ENCODE measurements at regions not wholly inside any gene's neighbourhood (a gene's known extent, or its start where the extent isn't known, plus 50 kb on each side); places are given as distances from the start of the nearest gene placed in this dataset.
"Not testable (repeated sequence)": the region's sequence is repeated elsewhere in the genome, so short reads cannot be mapped to it uniquely, and the experiment has no call there.

- DNase-seq, result no peak
These were observed 333.4 kb downstream of the BCKDHB start for GRCh38 chr6:80439721-80440470.

DNA sequence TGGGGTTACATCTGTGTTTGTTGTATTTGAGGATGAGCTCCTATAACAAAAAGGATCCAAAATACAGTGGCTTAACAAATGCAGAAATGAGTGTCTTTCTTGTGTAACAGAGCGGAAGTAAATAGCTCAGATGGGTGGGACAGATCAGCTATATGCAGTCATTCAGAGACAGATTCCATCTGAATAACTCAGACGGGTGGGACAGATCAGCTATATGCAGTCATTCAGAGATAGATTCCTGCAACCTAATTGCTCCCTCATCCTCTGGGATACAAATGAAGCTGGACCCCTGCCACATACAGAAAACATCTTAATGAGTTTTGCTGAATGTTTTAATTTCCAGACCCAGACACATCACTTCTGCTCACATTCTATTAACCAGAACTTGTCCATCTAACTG, 332.3 kb downstream of the BCKDHB start:
- DNase-seq, result no peak

DNA sequence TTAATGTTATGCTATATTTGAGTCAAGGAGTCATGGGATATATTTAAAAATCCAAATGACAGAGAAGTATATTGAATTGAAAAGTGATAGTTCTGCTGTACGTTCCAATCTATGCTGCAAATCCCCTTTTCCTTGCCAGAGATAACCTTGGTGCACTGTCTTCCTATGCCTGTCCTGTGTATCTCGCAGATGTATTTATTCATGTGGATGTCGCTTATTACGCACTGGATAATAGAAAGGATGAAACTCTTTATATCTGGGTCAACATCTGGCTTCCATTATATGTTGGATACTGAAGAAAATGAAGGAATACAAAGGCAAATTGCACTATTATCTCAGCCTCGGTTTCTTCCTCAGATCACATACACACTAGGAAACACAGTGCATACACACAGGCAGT, 331.3 kb downstream of the BCKDHB start:
- no peak for DNase-seq

DNA sequence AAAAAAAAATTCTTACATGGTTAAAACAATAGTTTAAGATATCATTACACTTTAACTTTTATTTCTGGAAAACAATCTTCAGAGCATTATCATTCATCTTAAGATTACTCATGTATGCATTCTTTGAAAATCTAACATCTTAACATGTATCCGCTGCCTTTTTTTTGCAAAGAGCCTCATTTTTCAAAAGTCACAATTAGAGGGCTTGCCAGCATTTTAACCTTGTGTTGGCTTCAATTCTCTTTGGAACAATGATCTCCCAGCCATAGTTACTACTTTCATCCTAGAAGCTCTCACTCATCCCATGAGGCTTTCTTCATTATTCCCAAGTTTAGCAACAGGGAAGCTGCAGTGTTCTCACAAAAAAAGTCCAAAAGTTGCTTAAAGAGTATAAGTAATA, 330.8 kb downstream of the BCKDHB start:
- DNase-seq, result no peak

GRCh38 chr6:80436663-80437062, 330.2 kb downstream of the BCKDHB start:
- no peak for DNase-seq

GRCh38 chr6:80435457-80435856, 329.0 kb downstream of the BCKDHB start:
- no peak for DNase-seq

DNA sequence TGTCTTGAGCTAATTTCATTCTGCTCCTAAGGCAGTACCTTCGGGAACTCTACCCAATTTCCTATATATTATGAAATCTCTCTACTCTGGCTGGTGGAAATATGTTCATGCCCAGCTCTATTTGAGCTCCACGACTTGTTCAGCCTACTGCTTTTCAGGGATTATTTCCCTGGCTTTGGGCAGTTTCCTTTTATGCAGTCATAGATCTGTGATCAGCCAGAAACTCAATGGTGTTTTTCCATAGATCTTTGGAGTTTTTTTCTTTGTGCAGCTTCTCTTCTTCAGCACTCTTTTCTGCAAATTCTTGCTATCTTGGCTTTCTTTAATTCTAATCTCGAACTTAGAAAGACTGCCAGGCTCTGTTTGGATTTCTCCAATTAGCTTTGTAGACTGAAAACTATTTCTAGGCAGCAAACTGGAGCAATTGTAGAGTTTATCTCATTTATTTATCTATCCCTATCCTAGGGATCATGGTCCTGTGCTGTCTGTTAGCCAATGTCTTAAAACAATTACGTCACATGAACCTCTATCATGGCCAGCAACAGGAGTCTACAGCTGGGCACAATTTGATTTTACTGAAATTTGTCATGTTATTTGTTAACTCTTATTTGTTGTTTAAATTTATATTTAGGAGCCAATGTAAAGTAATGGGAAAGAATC, 328.4 kb downstream of the BCKDHB start:
- no peak for DNase-seq

DNA sequence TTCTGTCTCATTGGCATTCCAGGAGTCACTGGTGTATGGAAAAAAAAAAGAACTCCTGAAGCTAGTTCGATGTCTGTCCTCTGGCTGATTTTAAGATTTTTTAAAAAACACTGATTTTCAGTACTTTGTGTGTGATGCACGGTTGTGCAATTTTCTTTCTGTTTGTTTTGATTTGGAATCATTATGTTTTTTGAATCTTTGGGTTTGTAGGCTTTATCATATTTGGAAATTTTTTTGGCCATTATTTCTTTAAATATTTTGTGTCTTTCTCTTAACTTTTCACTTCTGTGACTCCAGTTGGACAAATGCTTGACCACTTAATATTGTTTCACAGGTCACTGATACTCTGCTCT, 327.2 kb downstream of the BCKDHB start:
- no peak for DNase-seq

DNA sequence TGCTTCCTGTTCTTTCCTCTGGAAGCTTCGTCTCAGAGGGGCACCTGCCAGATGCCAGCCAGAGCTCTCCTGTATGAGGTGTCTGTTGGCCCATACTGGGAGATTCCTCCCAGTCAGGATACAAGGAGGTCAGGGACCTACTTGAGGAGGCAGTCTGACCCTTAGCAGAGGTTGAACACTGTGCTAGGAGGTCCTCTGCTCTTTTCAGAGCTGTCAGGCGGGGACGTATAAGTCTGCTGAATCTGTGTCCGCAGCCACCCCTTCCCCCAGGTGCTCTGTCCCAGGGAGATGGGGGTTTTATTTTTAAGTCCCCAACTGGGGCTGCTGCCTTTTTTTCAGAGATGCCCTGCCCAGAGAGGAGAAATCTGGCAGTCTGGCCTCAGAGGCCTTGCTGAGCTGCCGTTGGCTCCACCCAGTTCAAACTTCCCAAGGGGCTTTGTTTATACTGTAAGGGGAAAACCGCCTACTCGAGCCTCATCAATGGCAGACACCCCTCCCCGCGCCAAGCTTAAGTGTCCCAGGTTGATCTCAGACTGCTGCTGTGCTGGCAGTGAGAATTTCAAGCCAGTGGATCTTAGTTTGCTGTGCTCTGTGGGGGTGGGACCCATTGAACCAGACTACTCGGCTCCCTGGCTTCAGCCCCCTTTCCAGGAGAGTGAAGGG, 326.7 kb downstream of the BCKDHB start:
- no peak for DNase-seq

GRCh38 chr6:80425089-80425823, 318.8 kb downstream of the BCKDHB start:
- no peak for DNase-seq

GRCh38 chr6:80411486-80411885, 305.0 kb downstream of the BCKDHB start:
- no peak for DNase-seq

DNA sequence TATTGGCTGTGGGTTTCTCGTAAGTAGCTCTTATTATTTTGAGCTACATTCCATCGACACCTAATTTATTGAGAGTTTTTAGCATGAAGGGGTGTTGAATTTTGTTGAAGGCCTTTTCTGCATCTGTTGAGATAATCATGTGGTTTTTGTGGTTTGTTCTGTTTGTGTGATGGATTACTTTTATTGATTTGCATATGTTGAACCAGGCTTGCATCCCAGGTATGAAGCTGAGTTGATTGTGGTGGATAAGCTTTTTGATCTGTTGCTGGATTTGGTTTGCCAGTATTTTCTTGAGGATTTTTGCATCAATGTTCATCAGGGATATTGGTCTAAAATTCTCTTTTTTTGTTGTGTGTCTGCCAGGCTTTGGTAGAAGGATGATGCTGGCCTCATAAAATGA, 301.5 kb downstream of the BCKDHB start:
- not testable (repeated sequence) for DNase-seq

DNA sequence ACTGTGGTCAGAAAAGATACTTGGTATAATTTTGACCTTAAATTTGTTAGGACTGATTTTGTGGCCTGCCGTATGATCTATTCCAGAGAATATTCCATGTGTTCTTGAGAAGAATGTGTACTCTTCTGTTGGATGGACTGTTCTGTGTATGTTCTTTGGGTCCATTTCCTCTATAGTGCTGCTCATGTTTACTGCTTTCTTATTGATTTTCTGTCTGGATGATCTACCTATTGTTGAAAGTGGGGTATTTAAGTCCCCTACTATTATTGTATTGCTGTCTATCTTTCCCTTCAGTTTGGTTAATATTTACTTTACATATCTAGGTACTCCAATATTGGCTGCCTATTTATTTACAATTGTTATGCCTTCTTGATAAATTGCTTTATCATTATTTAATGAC, 298.4 kb downstream of the BCKDHB start:
- DNase-seq, result no peak

- no peak for DNase-seq
These were observed 296.9 kb downstream of the BCKDHB start for GRCh38 chr6:80403365-80403764.

GRCh38 chr6:80402266-80402665, 295.8 kb downstream of the BCKDHB start:
- DNase-seq, result no peak

Measured in NCI-H2171 (cell line).